ENCODE measurements at regions not wholly inside any gene's neighbourhood (a gene's known extent, or its start where the extent isn't known, plus 50 kb on each side); places are given as distances from the start of the nearest gene placed in this dataset.

DNA sequence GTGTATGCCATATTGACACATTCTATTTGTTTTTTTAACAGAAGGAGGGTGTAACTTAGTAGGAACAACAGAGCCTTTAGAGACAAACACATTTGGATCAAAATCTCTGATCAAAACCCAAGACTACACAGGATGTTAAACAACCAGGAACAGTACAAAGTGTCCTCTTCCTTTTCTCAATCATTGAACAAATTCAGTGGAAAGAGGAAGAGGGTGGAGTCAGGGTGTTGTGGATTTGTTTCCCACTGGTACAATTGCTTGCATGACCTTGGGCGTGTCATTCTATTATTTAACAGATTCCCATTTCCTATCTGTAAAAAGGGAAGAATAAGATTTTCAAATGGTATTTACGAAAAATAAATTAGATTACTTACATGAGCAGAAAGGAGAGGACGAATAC lies 1162.8 kb upstream of the PRKX start:
- Histone ChIP-seq H3K9me3 (no peaks in the 10 kb centered on the region), H3K27ac (no peak overlapping the region), H3K4me3 (no peak overlapping the region), H3K27me3 (replicated peaks; ENCODE audit: insufficient read depth) (no peaks in the 10 kb centered on the region), H3K4me1 (replicated peaks) (no peaks in the 10 kb centered on the region), H3K36me3 (no peaks in the 10 kb centered on the region)
- intact Hi-C loops (cut with DNase I): no loop called here
- WGBS: 74% methylated on average over 3 of the region's 3 CpGs
- TF ChIP-seq POLR2A (IDR thresholded peaks at IDR 0.05) (no peak), POLR2AphosphoS5 (IDR thresholded peaks at IDR 0.05) (no peak)
- TF ChIP-seq, protein P1, sequence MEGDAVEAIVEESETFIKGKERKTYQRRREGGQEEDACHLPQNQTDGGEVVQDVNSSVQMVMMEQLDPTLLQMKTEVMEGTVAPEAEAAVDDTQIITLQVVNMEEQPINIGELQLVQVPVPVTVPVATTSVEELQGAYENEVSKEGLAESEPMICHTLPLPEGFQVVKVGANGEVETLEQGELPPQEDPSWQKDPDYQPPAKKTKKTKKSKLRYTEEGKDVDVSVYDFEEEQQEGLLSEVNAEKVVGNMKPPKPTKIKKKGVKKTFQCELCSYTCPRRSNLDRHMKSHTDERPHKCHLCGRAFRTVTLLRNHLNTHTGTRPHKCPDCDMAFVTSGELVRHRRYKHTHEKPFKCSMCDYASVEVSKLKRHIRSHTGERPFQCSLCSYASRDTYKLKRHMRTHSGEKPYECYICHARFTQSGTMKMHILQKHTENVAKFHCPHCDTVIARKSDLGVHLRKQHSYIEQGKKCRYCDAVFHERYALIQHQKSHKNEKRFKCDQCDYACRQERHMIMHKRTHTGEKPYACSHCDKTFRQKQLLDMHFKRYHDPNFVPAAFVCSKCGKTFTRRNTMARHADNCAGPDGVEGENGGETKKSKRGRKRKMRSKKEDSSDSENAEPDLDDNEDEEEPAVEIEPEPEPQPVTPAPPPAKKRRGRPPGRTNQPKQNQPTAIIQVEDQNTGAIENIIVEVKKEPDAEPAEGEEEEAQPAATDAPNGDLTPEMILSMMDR (IDR thresholded peaks at IDR 0.05): no peak
- no peak for DNase-seq (ENCODE audit: low spot score)

DNA sequence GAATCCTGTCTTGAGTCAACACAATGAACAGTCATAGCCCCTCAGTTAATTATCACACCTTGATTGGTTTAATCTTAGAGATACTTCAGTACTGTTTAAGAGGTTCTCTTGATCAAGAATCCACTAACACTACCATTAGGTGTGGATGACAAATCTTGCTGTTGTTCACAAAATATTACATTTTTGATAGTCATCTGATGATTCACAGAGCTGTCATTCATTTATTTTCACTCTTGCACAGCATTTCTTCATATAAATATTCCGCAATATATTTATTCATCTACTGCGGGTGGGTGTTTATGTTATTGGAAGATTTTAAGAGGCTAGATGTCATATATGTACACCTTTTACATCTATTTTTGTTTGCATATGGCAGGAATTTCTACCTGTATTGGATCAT lies 1138.1 kb upstream of the PRKX start:
- Histone ChIP-seq H3K27ac (no peak overlapping the region), H3K36me3 (no peaks in the 10 kb centered on the region), H3K4me3 (no peak overlapping the region), H3K27me3 (replicated peaks; ENCODE audit: insufficient read depth) (no peaks in the 10 kb centered on the region), H3K9me3 (no peaks in the 10 kb centered on the region), H3K4me1 (replicated peaks) (no peaks in the 10 kb centered on the region)
- no peak for TF ChIP-seq POLR2A (IDR thresholded peaks at IDR 0.05)
- TF ChIP-seq POLR2AphosphoS5 (IDR thresholded peaks at IDR 0.05): no peak
- TF ChIP-seq, protein P1 (IDR thresholded peaks at IDR 0.05): no peak
- intact Hi-C loops (cut with DNase I): no loop called here
- DNase-seq (ENCODE audit: low spot score): no peak
- 97% methylated on average over 2 of the region's 2 CpGs for WGBS

DNA sequence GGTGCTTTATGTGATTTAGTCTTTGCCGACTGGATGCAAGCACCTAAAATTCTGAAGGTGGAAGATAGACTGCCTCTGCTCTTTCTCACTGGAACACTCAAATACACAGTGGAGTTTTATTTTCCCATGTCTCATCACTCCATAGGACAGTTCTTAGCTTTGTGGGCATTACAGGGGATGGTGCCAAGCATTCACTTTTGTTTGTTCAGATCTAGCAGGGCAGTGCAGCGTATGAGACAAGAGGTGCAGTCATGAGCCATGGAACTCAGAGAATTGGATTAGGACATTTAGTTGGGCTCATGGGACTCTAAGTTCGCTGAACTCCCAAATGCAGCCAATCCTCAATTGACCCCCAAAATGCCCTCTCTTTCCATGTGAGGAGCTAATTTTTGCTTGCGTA lies 1136.9 kb upstream of the PRKX start:
- DNase-seq (ENCODE audit: low spot score): no peak
- intact Hi-C loops (cut with DNase I): no loop called here
- WGBS: 88% methylated on average over 4 of the region's 4 CpGs
- H3K9me3 ChIP-seq: no peaks in the 10 kb centered on the region
- no peak for TF ChIP-seq POLR2A (IDR thresholded peaks at IDR 0.05)
- TF ChIP-seq, protein P1 (IDR thresholded peaks at IDR 0.05): no peak
- no peak for TF ChIP-seq POLR2AphosphoS5 (IDR thresholded peaks at IDR 0.05)
- H3K27me3 ChIP-seq (replicated peaks; ENCODE audit: insufficient read depth): no peaks in the 10 kb centered on the region
- H3K4me3 ChIP-seq: no peak overlapping the region
- H3K4me1 ChIP-seq (replicated peaks): no peaks in the 10 kb centered on the region
- no peaks in the 10 kb centered on the region for H3K36me3 ChIP-seq
- H3K27ac ChIP-seq: no peak overlapping the region

DNA sequence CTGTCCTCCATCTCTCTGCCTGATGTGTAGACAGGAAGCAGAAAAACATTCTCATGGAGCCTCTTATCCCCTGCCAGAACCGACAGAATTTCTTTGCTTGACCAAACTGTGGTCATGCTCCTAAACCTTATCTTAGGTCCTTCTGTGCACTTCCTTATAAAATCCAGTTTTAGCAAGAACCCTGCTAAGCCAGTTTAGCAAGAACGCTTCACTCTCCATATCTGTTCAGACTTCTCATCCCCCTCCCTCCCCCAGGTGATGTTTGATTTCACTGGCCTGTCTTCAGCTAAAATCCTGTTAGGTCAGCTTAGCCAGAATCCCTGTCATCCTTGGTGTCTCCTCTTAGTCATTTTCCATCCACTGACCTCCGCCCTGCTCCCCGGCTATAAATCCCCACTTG lies 1130.9 kb upstream of the PRKX start:
- DNase-seq (ENCODE audit: low spot score): no peak
- no peaks in the 10 kb centered on the region for H3K36me3 ChIP-seq
- H3K4me3 ChIP-seq: no peak overlapping the region
- no peaks in the 10 kb centered on the region for H3K27me3 ChIP-seq (replicated peaks; ENCODE audit: insufficient read depth)
- intact Hi-C loops (cut with DNase I): no loop called here
- TF ChIP-seq, protein P1 (IDR thresholded peaks at IDR 0.05): no peak
- TF ChIP-seq POLR2A (IDR thresholded peaks at IDR 0.05) (no peak), POLR2AphosphoS5 (IDR thresholded peaks at IDR 0.05) (no peak)
- H3K27ac ChIP-seq: no peak overlapping the region
- H3K9me3 ChIP-seq: no peaks in the 10 kb centered on the region
- H3K4me1 ChIP-seq (replicated peaks): no peaks in the 10 kb centered on the region
- WGBS: 57% methylated on average over 3 of the region's 4 CpGs

DNA sequence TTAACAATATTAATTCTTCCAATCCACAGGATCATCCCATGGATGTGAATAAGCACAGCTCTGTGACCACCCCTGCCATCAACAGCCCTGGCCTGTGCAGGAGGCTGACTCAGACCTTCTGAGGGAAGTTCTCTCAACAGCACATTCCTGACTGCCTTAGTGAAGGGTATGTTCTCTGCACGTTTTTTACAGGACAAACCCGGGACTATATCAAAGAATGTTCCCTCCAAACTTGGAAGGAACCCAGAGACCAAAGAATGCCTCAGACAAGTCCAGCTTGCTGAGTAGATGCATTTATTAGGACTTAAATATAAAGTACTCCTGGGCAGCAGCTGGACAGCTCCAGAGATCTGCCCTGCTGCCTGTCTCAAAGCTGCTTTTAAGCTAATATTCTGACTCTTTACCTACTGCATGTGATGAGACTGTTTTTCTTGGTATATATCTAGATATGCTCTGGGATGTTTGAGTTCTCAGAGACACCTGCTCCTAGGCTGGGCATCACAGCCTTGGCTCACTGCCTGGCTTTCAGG lies 1127.8 kb upstream of the PRKX start:
- intact Hi-C loops (cut with DNase I): no loop called here
- no peak for DNase-seq (ENCODE audit: low spot score)
- H3K9me3 ChIP-seq: no peaks in the 10 kb centered on the region
- 23% methylated on average over 2 of the region's 2 CpGs for WGBS
- H3K4me1 ChIP-seq (replicated peaks): no peaks in the 10 kb centered on the region
- H3K4me3 ChIP-seq: no peak overlapping the region
- H3K27me3 ChIP-seq (replicated peaks; ENCODE audit: insufficient read depth): no peaks in the 10 kb centered on the region
- no peak overlapping the region for H3K27ac ChIP-seq
- H3K36me3 ChIP-seq: no peaks in the 10 kb centered on the region
- TF ChIP-seq POLR2AphosphoS5 (IDR thresholded peaks at IDR 0.05) (no peak), POLR2A (IDR thresholded peaks at IDR 0.05) (no peak)
- TF ChIP-seq, protein P1 (IDR thresholded peaks at IDR 0.05): no peak
